Testis (tissue), 2 donors: ENCODE measurements at regions not wholly inside any gene's neighbourhood (a gene's known extent, or its start where the extent isn't known, plus 50 kb on each side); places are given as distances from the start of the nearest gene placed in this dataset.

Experiments
- POLR2A ChIP-seq: fragments of 450-650 bp; IDR thresholded peaks from one replicate; pipeline ENCODE4 v1.6.1; 2017; ENCODE audit warnings: antibody characterized with exemption, mild to moderate bottlenecking, moderate library complexity
- TF ChIP-seq, protein P1 (sequence below), 3 experiments: fragments of 450-650 bp in 2 of 3; fragments of 200-600 bp in 1 of 3; sonication (generic) in 1 of 3; IDR thresholded peaks; one replicate each; pipeline ENCODE4 v1.5.1; 2016 to 2019; ENCODE audit warnings: antibody characterized with exemption in 3 of 3, mild to moderate bottlenecking in 2 of 3, moderate library complexity in 1 of 3

DNA sequence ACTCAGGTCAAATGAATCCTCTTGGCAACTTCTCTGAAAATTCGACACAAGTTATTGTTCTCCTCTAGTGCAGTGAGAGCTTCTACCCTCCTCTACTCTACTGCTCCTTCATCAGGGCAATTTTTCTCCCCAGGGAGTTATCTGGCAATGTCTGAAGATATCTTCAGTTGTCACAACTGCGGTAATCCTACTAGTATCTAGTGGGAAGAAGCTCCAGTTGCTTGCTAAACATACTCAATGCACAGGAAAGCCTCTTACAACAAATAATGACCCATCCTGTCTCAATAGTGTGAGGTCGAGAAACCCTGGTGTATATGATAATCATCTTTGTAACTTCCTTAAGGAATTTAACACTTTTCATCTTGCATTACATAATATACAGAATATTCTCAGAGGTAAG is 1147.6 kb downstream of the IGSF11 start:
- TF ChIP-seq, protein P1, sequence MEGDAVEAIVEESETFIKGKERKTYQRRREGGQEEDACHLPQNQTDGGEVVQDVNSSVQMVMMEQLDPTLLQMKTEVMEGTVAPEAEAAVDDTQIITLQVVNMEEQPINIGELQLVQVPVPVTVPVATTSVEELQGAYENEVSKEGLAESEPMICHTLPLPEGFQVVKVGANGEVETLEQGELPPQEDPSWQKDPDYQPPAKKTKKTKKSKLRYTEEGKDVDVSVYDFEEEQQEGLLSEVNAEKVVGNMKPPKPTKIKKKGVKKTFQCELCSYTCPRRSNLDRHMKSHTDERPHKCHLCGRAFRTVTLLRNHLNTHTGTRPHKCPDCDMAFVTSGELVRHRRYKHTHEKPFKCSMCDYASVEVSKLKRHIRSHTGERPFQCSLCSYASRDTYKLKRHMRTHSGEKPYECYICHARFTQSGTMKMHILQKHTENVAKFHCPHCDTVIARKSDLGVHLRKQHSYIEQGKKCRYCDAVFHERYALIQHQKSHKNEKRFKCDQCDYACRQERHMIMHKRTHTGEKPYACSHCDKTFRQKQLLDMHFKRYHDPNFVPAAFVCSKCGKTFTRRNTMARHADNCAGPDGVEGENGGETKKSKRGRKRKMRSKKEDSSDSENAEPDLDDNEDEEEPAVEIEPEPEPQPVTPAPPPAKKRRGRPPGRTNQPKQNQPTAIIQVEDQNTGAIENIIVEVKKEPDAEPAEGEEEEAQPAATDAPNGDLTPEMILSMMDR (IDR thresholded peaks at IDR 0.05) = no peak
- TF ChIP-seq POLR2A = no peak
